DOHH2 (cell line): ENCODE measurements at regions not wholly inside any gene's neighbourhood (a gene's known extent, or its start where the extent isn't known, plus 50 kb on each side); places are given as distances from the start of the nearest gene placed in this dataset.

Experiments
- EZH2phosphoT487 ChIP-seq: fragments of 200-600 bp; sonication (generic); IDR thresholded peaks from 2 replicates; pipeline ENCODE4 v1.6.1; 2017; ENCODE audit warnings: borderline replicate concordance, mild to moderate bottlenecking, antibody characterized with exemption, low read length, moderate library complexity, mixed read lengths
- TF ChIP-seq, protein P1 (sequence below): fragments of 200-600 bp; sonication (generic); IDR thresholded peaks from one replicate; pipeline ENCODE4 v1.5.1; 2014; ENCODE audit warnings: antibody characterized with exemption, mild to moderate bottlenecking, low read depth, low read length; ENCODE audit not compliant: poor library complexity, severe bottlenecking

DNA sequence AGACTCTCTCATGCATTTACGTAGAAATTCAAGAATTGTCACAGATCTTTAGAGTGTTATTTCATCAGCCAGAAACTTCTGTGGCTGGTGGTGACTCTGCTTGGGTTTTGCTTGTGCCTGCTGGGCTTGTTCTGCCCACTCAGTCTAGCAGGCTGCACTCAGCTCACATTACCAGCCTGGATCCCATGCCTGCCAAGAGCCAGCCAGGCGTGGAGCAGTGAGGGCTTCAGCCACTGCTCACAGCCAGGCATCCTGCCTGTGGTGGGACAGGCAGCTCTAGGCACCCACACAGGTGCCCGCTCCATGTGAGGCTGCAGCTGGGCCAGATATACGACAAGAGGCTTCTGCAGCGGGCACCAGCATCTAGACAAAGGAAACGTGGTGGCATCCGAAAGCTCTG, 1213.3 kb upstream of the RAG2 start:
- TF ChIP-seq, protein P1, sequence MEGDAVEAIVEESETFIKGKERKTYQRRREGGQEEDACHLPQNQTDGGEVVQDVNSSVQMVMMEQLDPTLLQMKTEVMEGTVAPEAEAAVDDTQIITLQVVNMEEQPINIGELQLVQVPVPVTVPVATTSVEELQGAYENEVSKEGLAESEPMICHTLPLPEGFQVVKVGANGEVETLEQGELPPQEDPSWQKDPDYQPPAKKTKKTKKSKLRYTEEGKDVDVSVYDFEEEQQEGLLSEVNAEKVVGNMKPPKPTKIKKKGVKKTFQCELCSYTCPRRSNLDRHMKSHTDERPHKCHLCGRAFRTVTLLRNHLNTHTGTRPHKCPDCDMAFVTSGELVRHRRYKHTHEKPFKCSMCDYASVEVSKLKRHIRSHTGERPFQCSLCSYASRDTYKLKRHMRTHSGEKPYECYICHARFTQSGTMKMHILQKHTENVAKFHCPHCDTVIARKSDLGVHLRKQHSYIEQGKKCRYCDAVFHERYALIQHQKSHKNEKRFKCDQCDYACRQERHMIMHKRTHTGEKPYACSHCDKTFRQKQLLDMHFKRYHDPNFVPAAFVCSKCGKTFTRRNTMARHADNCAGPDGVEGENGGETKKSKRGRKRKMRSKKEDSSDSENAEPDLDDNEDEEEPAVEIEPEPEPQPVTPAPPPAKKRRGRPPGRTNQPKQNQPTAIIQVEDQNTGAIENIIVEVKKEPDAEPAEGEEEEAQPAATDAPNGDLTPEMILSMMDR, result no peak
- TF ChIP-seq EZH2phosphoT487, result no peak
